ENCODE measurements at regions not wholly inside any gene's neighbourhood (a gene's known extent, or its start where the extent isn't known, plus 50 kb on each side); places are given as distances from the start of the nearest gene placed in this dataset.

GRCh38 chr4:36445480-36445879 is 164.1 kb downstream of the DTHD1 start:
- Mint-ChIP-seq H3K36me3 (no peaks in the 10 kb centered on the region), H3K9me3 (peaks cover 0 to 6% (median 2%) of the 10 kb centered on the region in 7 donors), H3K27me3 (ENCODE audit: low read depth in 3 of 3) (peaks cover 0 to 4% (median 0%) of the 10 kb centered on the region in 3 donors), H3K4me3 (no peak overlapping the region), H3K4me1 (peaks cover 6% of the 10 kb centered on the region), H3K27ac (peak overlapping the region in 1 of 7 donors; percentile 55)
- H3K4me3 ChIP-seq (replicated peaks in 1 of 3; ENCODE audit: low read depth in 2 of 3, low read length in 3 of 3): no peak overlapping the region
- H3K79me2 ChIP-seq (ENCODE audit: insufficient read depth, low read length): no peaks in the 10 kb centered on the region
- WGBS (ENCODE audit: insufficient coverage): 100% methylated on average over 1 of the region's 2 CpGs
- TF ChIP-seq CTCF (IDR thresholded peaks at IDR 0.05): no peak
- H3K36me3 ChIP-seq (replicated peaks in 1 of 2; ENCODE audit: control insufficient read depth in 1 of 2, insufficient read depth in 2 of 2, low read length in 2 of 2): no peaks in the 10 kb centered on the region
- intact Hi-C loops (cut with micrococcal nuclease): no loop called here
- H3K27ac ChIP-seq (ENCODE audit: low read depth in 1 of 2, low read length in 2 of 2): no peak overlapping the region
- H3K27me3 ChIP-seq (ENCODE audit: control insufficient read depth in 2 of 2, insufficient read depth in 2 of 2, low read length in 2 of 2): no peaks in the 10 kb centered on the region
- H2AFZ ChIP-seq (ENCODE audit: insufficient read depth, low read depth, low read length, poor library complexity, severe bottlenecking): no peak overlapping the region
- peak; percentile 3 to 36 (median 22) for DNase-seq
- no peaks in the 10 kb centered on the region for H4K20me1 ChIP-seq (ENCODE audit: insufficient read depth, low read length)
- H3K4me1 ChIP-seq (ENCODE audit: control insufficient read depth in 1 of 2, insufficient read depth in 2 of 2, low read length in 2 of 2): peaks cover 0 to 12% of the 10 kb centered on the region in 2 donors
- H3K9ac ChIP-seq (ENCODE audit: insufficient read depth, low read length, poor library complexity, severe bottlenecking): no peak overlapping the region
- H3K4me2 ChIP-seq (replicated peaks; ENCODE audit: extremely low read depth, low read length, poor library complexity, severe bottlenecking): no peak overlapping the region
- H3K9me3 ChIP-seq (replicated peaks in 1 of 2; ENCODE audit: control insufficient read depth in 1 of 2, insufficient read depth in 1 of 2, low read length in 2 of 2): no peaks in the 10 kb centered on the region

GRCh38 chr4:36446275-36446674 is 164.9 kb downstream of the DTHD1 start:
- H3K4me3 Mint-ChIP-seq: no peak overlapping the region
- Histone ChIP-seq H3K4me2 (replicated peaks; ENCODE audit: extremely low read depth, low read length, poor library complexity, severe bottlenecking) (no peak overlapping the region), H4K20me1 (ENCODE audit: insufficient read depth, low read length) (no peaks in the 10 kb centered on the region), H3K27me3 (ENCODE audit: control insufficient read depth in 2 of 2, insufficient read depth in 2 of 2, low read length in 2 of 2) (no peaks in the 10 kb centered on the region), H3K36me3 (replicated peaks in 1 of 2; ENCODE audit: control insufficient read depth in 1 of 2, insufficient read depth in 2 of 2, low read length in 2 of 2) (no peaks in the 10 kb centered on the region), H3K27ac (ENCODE audit: low read depth in 1 of 2, low read length in 2 of 2) (no peak overlapping the region), H3K9me3 (replicated peaks in 1 of 2; ENCODE audit: control insufficient read depth in 1 of 2, insufficient read depth in 1 of 2, low read length in 2 of 2) (no peaks in the 10 kb centered on the region), H3K4me1 (ENCODE audit: control insufficient read depth in 1 of 2, insufficient read depth in 2 of 2, low read length in 2 of 2) (peaks cover 0 to 12% of the 10 kb centered on the region in 2 donors), H3K9ac (ENCODE audit: insufficient read depth, low read length, poor library complexity, severe bottlenecking) (no peak overlapping the region), H3K4me3 (replicated peaks in 1 of 3; ENCODE audit: low read depth in 2 of 3, low read length in 3 of 3) (no peak overlapping the region), H2AFZ (ENCODE audit: insufficient read depth, low read depth, low read length, poor library complexity, severe bottlenecking) (no peak overlapping the region), H3K79me2 (ENCODE audit: insufficient read depth, low read length) (no peaks in the 10 kb centered on the region)
- peaks cover 0 to 4% (median 0%) of the 10 kb centered on the region in 3 donors for H3K27me3 Mint-ChIP-seq (ENCODE audit: low read depth in 3 of 3)
- peaks cover 6% of the 10 kb centered on the region for H3K4me1 Mint-ChIP-seq
- H3K27ac Mint-ChIP-seq: no peak overlapping the region
- no CpG with 5 or more reads among the region's 3 CpGs for WGBS (ENCODE audit: insufficient coverage)
- H3K9me3 Mint-ChIP-seq: peaks cover 0 to 6% (median 0%) of the 10 kb centered on the region in 7 donors
- intact Hi-C loops (cut with micrococcal nuclease): no loop called here
- H3K36me3 Mint-ChIP-seq: no peaks in the 10 kb centered on the region
- no peak for DNase-seq
- TF ChIP-seq CTCF (IDR thresholded peaks at IDR 0.05): no peak
